ENCODE measurements at regions not wholly inside any gene's neighbourhood (a gene's known extent, or its start where the extent isn't known, plus 50 kb on each side); places are given as distances from the start of the nearest gene placed in this dataset.

DNA sequence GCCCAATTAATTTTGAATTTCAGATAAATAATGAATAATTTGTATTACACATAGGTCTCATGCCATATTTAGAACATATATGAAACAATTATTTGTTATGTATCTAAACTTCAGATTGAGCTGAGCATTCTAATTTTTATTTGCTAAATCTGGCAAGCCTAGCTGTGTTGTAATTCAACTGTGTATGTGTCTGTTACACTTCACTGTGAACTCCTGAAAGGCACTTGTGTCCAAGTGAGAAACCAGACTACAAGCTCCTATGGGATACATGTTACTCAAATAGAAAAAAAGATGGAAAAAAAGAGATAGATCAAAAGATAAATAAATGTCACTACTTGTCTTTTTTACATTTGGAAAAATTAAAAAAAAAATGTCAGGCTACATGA lies 56.5 kb upstream of the ANKRD55 start:
- Histone ChIP-seq H3K79me2 (ENCODE audit: insufficient read depth, low read length) (no peaks in the 10 kb centered on the region), H3K27me3 (ENCODE audit: insufficient read depth, low read length, poor library complexity, severe bottlenecking) (no peaks in the 10 kb centered on the region), H3K4me2 (ENCODE audit: low read depth, low read length, poor library complexity, severe bottlenecking) (no peak overlapping the region), H3F3A (ENCODE audit: low read depth) (no peaks in the 10 kb centered on the region), H3K9me3 (ENCODE audit: insufficient read depth, low read depth, low read length) (no peaks in the 10 kb centered on the region), H2AFZ (ENCODE audit: low read length) (no peak overlapping the region), H3K4me1 (ENCODE audit: insufficient read depth, low read length, poor library complexity, severe bottlenecking) (peaks cover 11% of the 10 kb centered on the region), H3K4me3 (ENCODE audit: low read length, poor library complexity, severe bottlenecking) (no peak overlapping the region), H4K20me1 (ENCODE audit: insufficient read depth, low read length, poor library complexity, severe bottlenecking) (no peaks in the 10 kb centered on the region), H3K9ac (ENCODE audit: low read depth, low read length, poor library complexity, severe bottlenecking) (no peak overlapping the region), H3K36me3 (ENCODE audit: insufficient read depth, low read length) (no peaks in the 10 kb centered on the region), H3K9me2 (replicated peaks; ENCODE audit: low read depth, low read length) (no peaks in the 10 kb centered on the region)
- no peak for TF ChIP-seq EZH2phosphoT487 (IDR thresholded peaks at IDR 0.05; ENCODE audit: borderline replicate concordance)
- TF ChIP-seq, protein P1, sequence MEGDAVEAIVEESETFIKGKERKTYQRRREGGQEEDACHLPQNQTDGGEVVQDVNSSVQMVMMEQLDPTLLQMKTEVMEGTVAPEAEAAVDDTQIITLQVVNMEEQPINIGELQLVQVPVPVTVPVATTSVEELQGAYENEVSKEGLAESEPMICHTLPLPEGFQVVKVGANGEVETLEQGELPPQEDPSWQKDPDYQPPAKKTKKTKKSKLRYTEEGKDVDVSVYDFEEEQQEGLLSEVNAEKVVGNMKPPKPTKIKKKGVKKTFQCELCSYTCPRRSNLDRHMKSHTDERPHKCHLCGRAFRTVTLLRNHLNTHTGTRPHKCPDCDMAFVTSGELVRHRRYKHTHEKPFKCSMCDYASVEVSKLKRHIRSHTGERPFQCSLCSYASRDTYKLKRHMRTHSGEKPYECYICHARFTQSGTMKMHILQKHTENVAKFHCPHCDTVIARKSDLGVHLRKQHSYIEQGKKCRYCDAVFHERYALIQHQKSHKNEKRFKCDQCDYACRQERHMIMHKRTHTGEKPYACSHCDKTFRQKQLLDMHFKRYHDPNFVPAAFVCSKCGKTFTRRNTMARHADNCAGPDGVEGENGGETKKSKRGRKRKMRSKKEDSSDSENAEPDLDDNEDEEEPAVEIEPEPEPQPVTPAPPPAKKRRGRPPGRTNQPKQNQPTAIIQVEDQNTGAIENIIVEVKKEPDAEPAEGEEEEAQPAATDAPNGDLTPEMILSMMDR (conservative IDR thresholded peaks at IDR 0.05; ENCODE audit: low read length), result no peak

DNA sequence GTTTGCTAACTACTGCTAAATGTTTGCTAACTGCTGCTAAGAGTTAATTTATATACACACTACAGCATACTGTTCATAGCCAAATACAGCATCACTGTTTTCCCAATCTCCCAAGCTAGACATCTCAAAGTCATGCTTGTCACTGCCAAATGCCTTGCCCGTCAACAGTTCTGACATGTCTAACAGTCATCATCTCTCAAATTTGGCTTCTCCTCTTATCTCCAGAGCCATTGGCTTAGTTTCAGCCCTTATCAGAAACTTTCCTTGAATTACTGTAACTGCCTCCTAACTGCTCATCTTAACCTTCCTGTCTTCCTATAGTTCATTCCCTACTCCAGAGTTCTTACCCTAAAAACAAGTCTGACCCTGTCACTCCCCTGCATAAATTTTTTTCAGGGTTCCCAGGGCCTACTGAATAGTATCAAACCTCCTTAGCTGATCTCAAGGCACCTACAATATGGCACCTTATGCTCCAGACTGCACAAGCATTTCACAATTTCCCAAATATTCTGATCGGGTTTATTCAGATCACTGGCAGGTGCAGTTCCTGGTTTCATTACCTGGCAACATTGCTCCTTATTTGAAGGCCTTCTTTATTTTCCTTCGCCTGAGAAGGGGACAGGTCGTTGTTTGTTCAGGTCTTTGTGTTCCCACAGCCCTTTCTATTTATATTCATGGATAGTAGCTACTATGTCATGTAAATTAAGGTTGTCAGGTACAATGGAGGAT lies 55.9 kb upstream of the ANKRD55 start:
- no peaks in the 10 kb centered on the region for H4K20me1 ChIP-seq (ENCODE audit: insufficient read depth, low read length, poor library complexity, severe bottlenecking)
- no peak overlapping the region for H3K4me2 ChIP-seq (ENCODE audit: low read depth, low read length, poor library complexity, severe bottlenecking)
- no peaks in the 10 kb centered on the region for H3K27me3 ChIP-seq (ENCODE audit: insufficient read depth, low read length, poor library complexity, severe bottlenecking)
- H3K9ac ChIP-seq (ENCODE audit: low read depth, low read length, poor library complexity, severe bottlenecking), result no peak overlapping the region
- peaks cover 11% of the 10 kb centered on the region for H3K4me1 ChIP-seq (ENCODE audit: insufficient read depth, low read length, poor library complexity, severe bottlenecking)
- no peaks in the 10 kb centered on the region for H3K9me3 ChIP-seq (ENCODE audit: insufficient read depth, low read depth, low read length)
- H3K4me3 ChIP-seq (ENCODE audit: low read length, poor library complexity, severe bottlenecking), result no peak overlapping the region
- no peaks in the 10 kb centered on the region for H3K79me2 ChIP-seq (ENCODE audit: insufficient read depth, low read length)
- no peak for TF ChIP-seq EZH2phosphoT487 (IDR thresholded peaks at IDR 0.05; ENCODE audit: borderline replicate concordance)
- TF ChIP-seq, protein P1 (conservative IDR thresholded peaks at IDR 0.05; ENCODE audit: low read length), result no peak
- H3F3A ChIP-seq (ENCODE audit: low read depth), result no peaks in the 10 kb centered on the region
- no peaks in the 10 kb centered on the region for H3K36me3 ChIP-seq (ENCODE audit: insufficient read depth, low read length)
- no peaks in the 10 kb centered on the region for H3K9me2 ChIP-seq (replicated peaks; ENCODE audit: low read depth, low read length)
- H2AFZ ChIP-seq (ENCODE audit: low read length), result no peak overlapping the region

DNA sequence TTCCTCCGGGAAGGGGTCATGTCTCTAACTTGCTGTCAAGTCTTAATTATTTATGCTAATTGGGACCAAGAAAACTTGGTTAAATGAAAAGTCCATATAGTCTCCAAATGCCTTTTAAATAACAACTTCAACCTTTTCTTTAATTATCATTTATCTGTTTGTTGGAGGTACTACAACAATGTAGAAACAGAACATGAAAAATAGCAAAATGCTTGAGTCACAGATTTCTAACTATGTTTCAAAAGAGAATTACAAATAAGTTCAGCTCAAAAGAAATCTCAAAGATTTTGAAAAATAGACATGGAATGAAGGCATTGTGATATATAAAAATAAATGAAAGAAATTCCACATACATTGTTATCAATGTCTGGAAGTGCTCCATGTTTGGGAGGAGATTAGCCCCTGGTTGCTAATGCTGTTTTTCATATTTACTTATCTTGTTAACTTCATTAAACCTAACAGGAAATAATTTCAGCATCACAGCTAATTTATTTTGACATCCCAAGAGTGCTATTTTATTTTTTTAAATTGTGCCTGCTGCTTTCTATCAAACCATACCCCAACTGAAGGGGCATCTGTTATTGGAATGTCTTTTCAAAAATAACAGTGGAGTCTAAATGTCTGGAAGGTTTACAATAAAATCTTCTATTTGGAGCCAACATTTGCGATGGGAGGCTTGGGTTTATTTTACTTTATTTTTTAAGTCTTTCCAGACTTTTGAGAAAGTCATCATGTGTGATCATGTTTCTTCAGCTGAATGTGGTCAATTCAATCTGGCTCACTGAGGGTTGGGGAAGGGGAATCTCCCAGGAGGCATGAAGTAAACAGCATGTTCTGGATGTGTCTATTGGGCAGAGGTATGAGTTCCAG lies 53.1 kb upstream of the ANKRD55 start:
- H3K27me3 ChIP-seq (ENCODE audit: insufficient read depth, low read length, poor library complexity, severe bottlenecking), result no peaks in the 10 kb centered on the region
- no peaks in the 10 kb centered on the region; the same call in 1 of the 2 replicates for H3K9me3 ChIP-seq (ENCODE audit: insufficient read depth, low read depth, low read length)
- H3K4me1 ChIP-seq (ENCODE audit: insufficient read depth, low read length, poor library complexity, severe bottlenecking), result peaks cover 11% of the 10 kb centered on the region
- no peak overlapping the region for H3K9ac ChIP-seq (ENCODE audit: low read depth, low read length, poor library complexity, severe bottlenecking)
- H3K4me2 ChIP-seq (ENCODE audit: low read depth, low read length, poor library complexity, severe bottlenecking), result no peak overlapping the region
- TF ChIP-seq EZH2phosphoT487 (IDR thresholded peaks at IDR 0.05; ENCODE audit: borderline replicate concordance), result no peak
- TF ChIP-seq, protein P1 (conservative IDR thresholded peaks at IDR 0.05; ENCODE audit: low read length), result no peak
- no peaks in the 10 kb centered on the region for H3K9me2 ChIP-seq (replicated peaks; ENCODE audit: low read depth, low read length)
- no peaks in the 10 kb centered on the region for H4K20me1 ChIP-seq (ENCODE audit: insufficient read depth, low read length, poor library complexity, severe bottlenecking)
- H3K79me2 ChIP-seq (ENCODE audit: insufficient read depth, low read length), result no peaks in the 10 kb centered on the region
- H3F3A ChIP-seq (ENCODE audit: low read depth), result no peaks in the 10 kb centered on the region
- H3K36me3 ChIP-seq (ENCODE audit: insufficient read depth, low read length), result no peaks in the 10 kb centered on the region
- H2AFZ ChIP-seq (ENCODE audit: low read length), result no peak overlapping the region
- no peak overlapping the region for H3K4me3 ChIP-seq (ENCODE audit: low read length, poor library complexity, severe bottlenecking)

All from Loucy (cell line).